ENCODE measurements at regions not wholly inside any gene's neighbourhood (a gene's known extent, or its start where the extent isn't known, plus 50 kb on each side); places are given as distances from the start of the nearest gene placed in this dataset.

DNA sequence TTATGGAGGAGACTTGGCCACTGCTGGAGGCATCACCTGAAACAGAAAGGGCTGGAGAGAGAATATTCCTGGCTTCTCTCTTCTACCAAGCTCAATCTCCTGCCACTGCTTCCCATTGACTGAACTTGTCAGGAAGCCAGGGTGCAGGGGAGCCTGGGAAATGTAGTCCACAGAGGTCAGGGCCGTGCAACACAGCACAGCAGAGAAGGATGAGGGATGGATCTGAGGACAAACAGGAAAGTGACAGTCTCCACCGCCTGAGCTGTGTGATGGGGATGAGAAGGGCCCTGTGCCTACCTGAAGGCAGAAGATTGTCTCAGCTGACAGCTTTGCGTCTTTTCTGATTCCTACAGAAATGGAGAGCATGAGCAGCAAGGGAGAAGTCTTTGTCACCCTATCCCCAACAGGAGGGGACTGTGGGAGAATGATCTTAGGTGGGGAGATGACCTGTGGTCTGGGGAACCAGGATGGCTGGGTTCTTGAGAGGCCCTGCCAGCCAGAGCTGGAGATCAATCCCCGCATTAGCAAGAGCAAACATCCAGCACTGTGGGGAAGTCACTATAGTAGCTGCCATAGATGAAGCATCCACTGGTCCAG lies 114.2 kb downstream of the SNX5 start:
- TF ChIP-seq YY1 (tag by site-specific recombination; IDR thresholded peaks at IDR 0.05) (no peak), PRDM10 (tag by site-specific recombination; IDR thresholded peaks at IDR 0.05) (no peak; the same call in 1 of the 2 replicates), CTCF (tag by site-specific recombination; IDR thresholded peaks at IDR 0.05) (no peak)

All from HEK293 (cell line).